ENCODE measurements at regions not wholly inside any gene's neighbourhood (a gene's known extent, or its start where the extent isn't known, plus 50 kb on each side); places are given as distances from the start of the nearest gene placed in this dataset.

DNA sequence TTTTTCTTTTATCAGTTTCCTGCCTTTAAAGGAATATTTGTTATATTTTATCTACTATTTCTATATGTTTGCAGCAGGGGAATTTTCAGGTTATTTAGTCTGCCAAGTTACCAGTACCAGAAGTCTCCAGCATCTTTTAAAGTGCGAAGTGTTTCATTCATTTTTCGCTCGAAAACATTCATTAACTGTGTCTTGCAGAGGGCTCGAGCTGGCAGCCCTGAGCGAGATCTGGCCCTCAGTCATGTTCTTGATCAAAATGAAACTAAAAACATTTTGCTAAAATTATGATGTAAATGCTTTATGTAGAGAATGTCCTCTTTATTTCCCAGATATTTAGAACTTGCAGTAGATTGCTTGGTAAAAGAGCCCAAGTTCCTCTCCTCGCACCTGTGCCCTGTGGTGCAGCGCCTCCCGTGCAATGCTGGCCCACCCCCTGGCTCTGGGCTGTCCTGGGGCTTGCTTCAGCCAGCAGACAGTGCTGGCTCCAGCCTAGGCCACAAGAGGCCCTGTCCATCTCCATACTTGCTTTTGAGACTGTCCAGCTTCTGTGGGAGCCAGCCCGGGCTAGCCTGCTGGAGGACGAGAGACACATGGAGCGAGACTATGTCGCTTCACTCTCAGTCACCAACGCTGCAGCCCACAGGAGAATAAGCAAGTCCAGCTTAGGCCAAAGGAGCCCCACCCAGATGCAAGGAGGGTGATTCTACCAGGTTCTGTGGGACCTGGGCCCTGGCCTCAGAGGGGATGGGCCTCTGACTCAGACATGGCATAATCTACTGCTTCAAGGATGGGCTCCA, 71.9 kb upstream of the PRR23E start:
- Histone ChIP-seq H3K27me3 (ENCODE audit: control insufficient read depth, insufficient read depth, low read length) (peaks cover 4% of the 10 kb centered on the region; the same call in 1 of the 2 replicates), H3K4me3 (ENCODE audit: low read depth, low read length) (no peak overlapping the region), H3K36me3 (ENCODE audit: control insufficient read depth, insufficient read depth, low read length) (no peaks in the 10 kb centered on the region)
- DNase-seq (ENCODE audit: low read depth), result no peak
- TF ChIP-seq, protein P1, sequence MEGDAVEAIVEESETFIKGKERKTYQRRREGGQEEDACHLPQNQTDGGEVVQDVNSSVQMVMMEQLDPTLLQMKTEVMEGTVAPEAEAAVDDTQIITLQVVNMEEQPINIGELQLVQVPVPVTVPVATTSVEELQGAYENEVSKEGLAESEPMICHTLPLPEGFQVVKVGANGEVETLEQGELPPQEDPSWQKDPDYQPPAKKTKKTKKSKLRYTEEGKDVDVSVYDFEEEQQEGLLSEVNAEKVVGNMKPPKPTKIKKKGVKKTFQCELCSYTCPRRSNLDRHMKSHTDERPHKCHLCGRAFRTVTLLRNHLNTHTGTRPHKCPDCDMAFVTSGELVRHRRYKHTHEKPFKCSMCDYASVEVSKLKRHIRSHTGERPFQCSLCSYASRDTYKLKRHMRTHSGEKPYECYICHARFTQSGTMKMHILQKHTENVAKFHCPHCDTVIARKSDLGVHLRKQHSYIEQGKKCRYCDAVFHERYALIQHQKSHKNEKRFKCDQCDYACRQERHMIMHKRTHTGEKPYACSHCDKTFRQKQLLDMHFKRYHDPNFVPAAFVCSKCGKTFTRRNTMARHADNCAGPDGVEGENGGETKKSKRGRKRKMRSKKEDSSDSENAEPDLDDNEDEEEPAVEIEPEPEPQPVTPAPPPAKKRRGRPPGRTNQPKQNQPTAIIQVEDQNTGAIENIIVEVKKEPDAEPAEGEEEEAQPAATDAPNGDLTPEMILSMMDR (IDR thresholded peaks at IDR 0.05; ENCODE audit: insufficient read depth, low read depth, low read length), result no peak
- ChIA-PET CTCF (no interaction called here), POLR2A (no interaction called here)

DNA sequence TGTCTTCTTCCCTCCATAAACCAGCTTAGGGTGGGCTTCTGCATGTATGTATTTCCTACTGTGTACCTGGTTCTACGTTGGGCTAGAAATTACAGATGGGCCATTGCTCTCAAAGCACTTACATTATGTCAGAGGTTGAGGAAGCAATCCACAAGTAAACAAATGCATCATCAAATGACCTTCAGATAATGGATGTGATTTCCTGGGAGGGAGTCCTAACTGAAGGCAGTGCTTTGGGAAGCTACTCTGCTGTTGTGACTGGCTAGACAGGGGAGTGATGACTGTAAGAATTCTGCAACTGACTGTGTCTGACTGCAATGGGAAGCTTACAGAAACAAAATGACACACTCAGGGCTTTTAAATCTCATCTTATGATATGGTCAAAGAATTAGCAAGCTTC, 71.0 kb upstream of the PRR23E start:
- ChIA-PET POLR2A (no interaction called here), CTCF (interaction anchor here (1.0 kb wide), 1 partner anchor 24 kb away, joined by 3 read pairs; no protein-coding TSS in a partner anchor)
- Histone ChIP-seq H3K27me3 (ENCODE audit: control insufficient read depth, insufficient read depth, low read length) (peaks cover 4% of the 10 kb centered on the region; the same call in 1 of the 2 replicates), H3K36me3 (ENCODE audit: control insufficient read depth, insufficient read depth, low read length) (no peaks in the 10 kb centered on the region), H3K4me3 (ENCODE audit: low read depth, low read length) (no peak overlapping the region)
- TF ChIP-seq, protein P1 (IDR thresholded peaks at IDR 0.05; ENCODE audit: insufficient read depth, low read depth, low read length), result no peak
- no peak for DNase-seq (ENCODE audit: low read depth)

DNA sequence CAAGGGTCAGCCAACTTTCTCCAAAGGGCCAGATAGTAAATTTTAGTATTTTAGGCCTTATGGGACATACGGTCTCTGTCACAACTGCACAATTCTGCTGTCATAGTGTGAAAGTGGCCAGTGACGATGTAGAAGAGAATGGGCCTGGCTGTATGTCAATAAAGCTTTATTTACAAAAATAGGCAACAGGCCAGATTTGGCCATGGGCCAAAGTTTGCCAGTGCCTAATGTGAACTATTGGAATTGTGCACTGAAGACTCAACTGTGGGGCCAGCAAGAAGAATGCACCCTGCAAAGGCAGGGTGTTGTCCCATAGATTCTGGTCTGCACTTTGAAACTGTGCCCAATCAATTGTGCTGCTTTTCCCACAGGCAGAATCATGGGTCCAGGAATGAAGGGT, 69.4 kb upstream of the PRR23E start:
- DNase-seq (ENCODE audit: low read depth), result no peak
- peaks cover 4% of the 10 kb centered on the region; the same call in 1 of the 2 replicates for H3K27me3 ChIP-seq (ENCODE audit: control insufficient read depth, insufficient read depth, low read length)

DNA sequence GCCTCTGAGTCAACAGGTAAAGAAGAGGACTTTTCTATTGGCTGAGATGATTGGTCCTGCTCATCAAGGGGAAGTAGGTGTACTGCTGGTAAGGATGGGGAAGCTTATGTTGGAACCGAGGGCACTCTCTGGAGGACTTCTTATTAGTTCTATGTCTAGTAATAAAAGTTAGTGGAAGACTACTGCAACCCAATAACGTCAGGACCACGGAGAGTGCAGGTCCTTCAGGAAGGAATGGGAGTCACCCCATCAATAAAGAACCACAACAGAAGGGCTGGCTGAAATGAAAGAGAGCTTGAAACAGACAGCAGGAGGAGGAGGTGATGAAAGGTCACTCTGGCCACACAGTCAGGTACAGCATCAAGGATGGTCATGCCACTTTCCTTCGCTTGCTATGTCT, 68.8 kb upstream of the PRR23E start:
- H3K4me3 ChIP-seq (ENCODE audit: low read depth, low read length), result no peak overlapping the region
- TF ChIP-seq, protein P1 (IDR thresholded peaks at IDR 0.05; ENCODE audit: insufficient read depth, low read depth, low read length), result peak; percentile 15; the same call in 1 of the 2 replicates
- ChIA-PET POLR2A (no interaction called here), CTCF (no interaction called here)
- DNase-seq (ENCODE audit: low read depth), result no peak
- H3K36me3 ChIP-seq (ENCODE audit: control insufficient read depth, insufficient read depth, low read length), result no peaks in the 10 kb centered on the region
- peaks cover 4% of the 10 kb centered on the region; the same call in 1 of the 2 replicates for H3K27me3 ChIP-seq (ENCODE audit: control insufficient read depth, insufficient read depth, low read length)

More for the DNA sequence above, 69.4 kb upstream of the PRR23E start:
- TF ChIP-seq, protein P1 (IDR thresholded peaks at IDR 0.05; ENCODE audit: insufficient read depth, low read depth, low read length), result no peak
- Histone ChIP-seq H3K36me3 (ENCODE audit: control insufficient read depth, insufficient read depth, low read length) (no peaks in the 10 kb centered on the region), H3K4me3 (ENCODE audit: low read depth, low read length) (no peak overlapping the region)
- CTCF ChIA-PET, result no interaction called here
- POLR2A ChIA-PET, result no interaction called here

DNA sequence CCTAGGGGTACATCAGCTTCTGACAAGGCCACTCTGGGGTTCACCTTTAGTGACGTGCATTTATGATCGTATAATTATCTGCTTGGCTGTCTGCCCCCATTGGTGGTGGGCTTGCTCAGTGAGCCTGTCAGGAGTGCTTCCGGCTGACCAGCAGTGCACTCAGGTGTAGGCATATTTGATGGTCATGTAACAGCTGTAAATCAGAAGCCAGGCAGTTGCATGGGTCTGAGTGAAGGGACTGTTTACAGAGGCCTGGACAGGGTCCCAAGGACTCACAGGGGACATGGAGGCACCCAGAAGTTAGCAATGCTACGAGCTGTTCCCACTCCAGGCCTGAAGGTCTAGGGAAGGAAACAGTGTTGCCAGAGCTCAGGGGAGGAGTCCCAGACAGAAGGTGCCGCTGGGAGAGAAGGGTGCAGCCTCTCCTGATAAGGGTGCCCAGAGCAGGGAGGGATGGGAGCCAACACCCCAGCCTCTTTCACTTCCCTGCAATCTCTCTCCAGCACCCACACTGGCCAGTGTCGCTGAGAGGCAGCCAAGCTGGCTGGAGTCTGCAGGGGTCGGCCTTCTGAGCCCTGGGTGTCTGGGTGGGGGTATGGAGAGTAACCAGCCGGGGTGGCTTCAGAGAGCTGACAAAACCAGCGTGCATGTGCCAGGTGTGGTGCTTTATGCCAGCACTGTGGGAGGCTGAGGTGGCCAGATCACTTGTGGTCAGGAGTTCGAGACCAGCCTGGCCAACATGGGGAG, 61.3 kb upstream of the PRR23E start:
- Histone ChIP-seq H3K27me3 (ENCODE audit: control insufficient read depth, insufficient read depth, low read length) (peaks cover 23% of the 10 kb centered on the region), H3K4me3 (ENCODE audit: low read depth, low read length) (no peak overlapping the region), H3K36me3 (ENCODE audit: control insufficient read depth, insufficient read depth, low read length) (no peaks in the 10 kb centered on the region)
- ChIA-PET POLR2A (no interaction called here), CTCF (no interaction called here)
- TF ChIP-seq, protein P1 (IDR thresholded peaks at IDR 0.05; ENCODE audit: insufficient read depth, low read depth, low read length), result no peak
- DNase-seq (ENCODE audit: low read depth), result no peak

All from BJ (cell line).